ENCODE measurements at regions not wholly inside any gene's neighbourhood (a gene's known extent, or its start where the extent isn't known, plus 50 kb on each side); places are given as distances from the start of the nearest gene placed in this dataset.

- H3K4me3 ChIP-seq (ENCODE audit: low read depth, low read length): no peak overlapping the region
- TF ChIP-seq, protein P1, sequence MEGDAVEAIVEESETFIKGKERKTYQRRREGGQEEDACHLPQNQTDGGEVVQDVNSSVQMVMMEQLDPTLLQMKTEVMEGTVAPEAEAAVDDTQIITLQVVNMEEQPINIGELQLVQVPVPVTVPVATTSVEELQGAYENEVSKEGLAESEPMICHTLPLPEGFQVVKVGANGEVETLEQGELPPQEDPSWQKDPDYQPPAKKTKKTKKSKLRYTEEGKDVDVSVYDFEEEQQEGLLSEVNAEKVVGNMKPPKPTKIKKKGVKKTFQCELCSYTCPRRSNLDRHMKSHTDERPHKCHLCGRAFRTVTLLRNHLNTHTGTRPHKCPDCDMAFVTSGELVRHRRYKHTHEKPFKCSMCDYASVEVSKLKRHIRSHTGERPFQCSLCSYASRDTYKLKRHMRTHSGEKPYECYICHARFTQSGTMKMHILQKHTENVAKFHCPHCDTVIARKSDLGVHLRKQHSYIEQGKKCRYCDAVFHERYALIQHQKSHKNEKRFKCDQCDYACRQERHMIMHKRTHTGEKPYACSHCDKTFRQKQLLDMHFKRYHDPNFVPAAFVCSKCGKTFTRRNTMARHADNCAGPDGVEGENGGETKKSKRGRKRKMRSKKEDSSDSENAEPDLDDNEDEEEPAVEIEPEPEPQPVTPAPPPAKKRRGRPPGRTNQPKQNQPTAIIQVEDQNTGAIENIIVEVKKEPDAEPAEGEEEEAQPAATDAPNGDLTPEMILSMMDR (conservative IDR thresholded peaks at IDR 0.05; ENCODE audit: low read depth, low read length): no peak
- no peak for DNase-seq (ENCODE audit: low read depth)
Observed at GRCh38 chr3:168647582-168647981, 551.9 kb upstream of the GOLIM4 start.

DNA sequence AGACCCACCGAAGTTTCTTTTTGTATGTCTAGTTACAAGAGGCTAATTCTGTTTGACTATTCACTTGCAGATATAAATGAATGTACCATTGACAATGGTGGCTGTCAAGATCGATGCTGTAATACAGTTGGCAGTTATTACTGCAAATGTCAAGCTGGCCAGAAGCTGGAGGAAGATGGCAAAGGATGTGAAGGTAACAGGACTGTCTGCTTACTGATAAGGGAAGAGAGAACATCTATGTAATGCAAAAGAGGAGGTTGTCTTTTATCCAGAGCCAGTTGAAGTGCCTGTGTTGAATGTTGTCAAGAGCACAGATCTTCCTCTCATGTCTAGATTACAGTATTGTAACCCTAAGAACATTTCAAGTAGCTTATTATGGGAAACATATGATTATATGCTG lies 549.5 kb upstream of the GOLIM4 start:
- no peak overlapping the region for H3K4me3 ChIP-seq (ENCODE audit: low read depth, low read length)
- no peak for DNase-seq (ENCODE audit: low read depth)
- TF ChIP-seq, protein P1 (conservative IDR thresholded peaks at IDR 0.05; ENCODE audit: low read depth, low read length): no peak

- TF ChIP-seq, protein P1 (conservative IDR thresholded peaks at IDR 0.05; ENCODE audit: low read depth, low read length): no peak
- no peak overlapping the region for H3K4me3 ChIP-seq (ENCODE audit: low read depth, low read length)
- DNase-seq (ENCODE audit: low read depth): no peak
Observed at GRCh38 chr3:168628549-168628948, 532.8 kb upstream of the GOLIM4 start.

- no peak for DNase-seq (ENCODE audit: low read depth)
- no peak overlapping the region for H3K4me3 ChIP-seq (ENCODE audit: low read depth, low read length)
- TF ChIP-seq, protein P1 (conservative IDR thresholded peaks at IDR 0.05; ENCODE audit: low read depth, low read length): no peak
Observed at GRCh38 chr3:168625477-168625876, 529.8 kb upstream of the GOLIM4 start.

GRCh38 chr3:168624892-168625448 lies 529.2 kb upstream of the GOLIM4 start:
- TF ChIP-seq, protein P1 (conservative IDR thresholded peaks at IDR 0.05; ENCODE audit: low read depth, low read length): no peak
- DNase-seq (ENCODE audit: low read depth): no peak
- no peak overlapping the region for H3K4me3 ChIP-seq (ENCODE audit: low read depth, low read length)

GRCh38 chr3:168624195-168624594 lies 528.5 kb upstream of the GOLIM4 start:
- TF ChIP-seq, protein P1 (conservative IDR thresholded peaks at IDR 0.05; ENCODE audit: low read depth, low read length): no peak
- no peak overlapping the region for H3K4me3 ChIP-seq (ENCODE audit: low read depth, low read length)
- no peak for DNase-seq (ENCODE audit: low read depth)

GRCh38 chr3:168622795-168623194 lies 527.1 kb upstream of the GOLIM4 start:
- no peak overlapping the region for H3K4me3 ChIP-seq (ENCODE audit: low read depth, low read length)
- TF ChIP-seq, protein P1 (conservative IDR thresholded peaks at IDR 0.05; ENCODE audit: low read depth, low read length): no peak

More at GRCh38 chr3:168622795-168623194, 527.1 kb upstream of the GOLIM4 start:
- no peak for DNase-seq (ENCODE audit: low read depth)
